ENCODE measurements at regions not wholly inside any gene's neighbourhood (a gene's known extent, or its start where the extent isn't known, plus 50 kb on each side); places are given as distances from the start of the nearest gene placed in this dataset.

DNA sequence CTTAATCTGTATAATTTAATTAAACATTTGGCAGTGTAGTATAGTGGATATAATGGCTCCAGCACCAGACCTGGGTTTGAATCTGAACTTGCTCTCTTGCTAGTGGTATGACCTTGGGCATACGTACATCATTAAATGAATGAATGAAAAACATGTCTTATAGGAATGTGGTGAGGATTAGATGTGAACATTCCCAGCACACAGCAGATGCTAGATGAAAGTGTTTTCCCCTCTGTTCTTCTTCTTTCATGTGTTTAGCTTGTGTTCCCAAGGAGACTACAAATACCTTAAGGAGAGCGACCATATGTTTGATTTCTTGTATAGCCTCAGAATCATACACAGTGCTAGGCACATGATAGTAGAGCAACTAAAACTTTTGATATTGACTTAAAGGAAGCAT lies 56.5 kb downstream of the CT47B1 start:
- Histone ChIP-seq H3K27ac (no peak overlapping the region), H3K36me3 (no peaks in the 10 kb centered on the region), H3K4me3 (no peak overlapping the region), H3K27me3 (no peaks in the 10 kb centered on the region), H3K9me3 (no peaks in the 10 kb centered on the region), H3K4me1 (no peaks in the 10 kb centered on the region)
- WGBS, 2 donors: 53 to 83% methylated on average over 2 of the region's 2 CpGs
- TF ChIP-seq, protein P1, sequence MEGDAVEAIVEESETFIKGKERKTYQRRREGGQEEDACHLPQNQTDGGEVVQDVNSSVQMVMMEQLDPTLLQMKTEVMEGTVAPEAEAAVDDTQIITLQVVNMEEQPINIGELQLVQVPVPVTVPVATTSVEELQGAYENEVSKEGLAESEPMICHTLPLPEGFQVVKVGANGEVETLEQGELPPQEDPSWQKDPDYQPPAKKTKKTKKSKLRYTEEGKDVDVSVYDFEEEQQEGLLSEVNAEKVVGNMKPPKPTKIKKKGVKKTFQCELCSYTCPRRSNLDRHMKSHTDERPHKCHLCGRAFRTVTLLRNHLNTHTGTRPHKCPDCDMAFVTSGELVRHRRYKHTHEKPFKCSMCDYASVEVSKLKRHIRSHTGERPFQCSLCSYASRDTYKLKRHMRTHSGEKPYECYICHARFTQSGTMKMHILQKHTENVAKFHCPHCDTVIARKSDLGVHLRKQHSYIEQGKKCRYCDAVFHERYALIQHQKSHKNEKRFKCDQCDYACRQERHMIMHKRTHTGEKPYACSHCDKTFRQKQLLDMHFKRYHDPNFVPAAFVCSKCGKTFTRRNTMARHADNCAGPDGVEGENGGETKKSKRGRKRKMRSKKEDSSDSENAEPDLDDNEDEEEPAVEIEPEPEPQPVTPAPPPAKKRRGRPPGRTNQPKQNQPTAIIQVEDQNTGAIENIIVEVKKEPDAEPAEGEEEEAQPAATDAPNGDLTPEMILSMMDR (IDR thresholded peaks at IDR 0.05): no peak
- TF ChIP-seq POLR2A (IDR thresholded peaks at IDR 0.05): no peak
- intact Hi-C loops (cut with DNase I): no loop called here
- no peak for DNase-seq

DNA sequence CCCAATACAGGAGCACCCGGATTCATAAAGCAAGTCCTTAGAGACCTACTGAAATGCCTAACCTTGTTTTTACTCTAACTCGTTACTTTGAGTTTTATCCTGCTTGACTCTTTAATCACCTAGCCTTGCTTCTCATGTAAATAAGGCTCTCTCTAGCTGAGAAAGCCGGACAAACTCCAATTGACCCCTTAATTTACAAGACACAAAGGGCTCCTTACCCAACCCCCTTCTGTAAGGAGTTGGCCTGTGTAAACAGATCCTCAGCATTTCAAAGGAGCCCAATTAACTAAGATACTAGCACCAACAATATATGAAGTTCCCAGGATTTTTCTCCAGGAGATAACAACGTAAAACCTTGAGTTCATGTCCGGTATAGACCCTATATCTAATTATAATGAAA lies 61.7 kb downstream of the CT47B1 start:
- Histone ChIP-seq H3K27me3 (no peaks in the 10 kb centered on the region), H3K27ac (no peak overlapping the region), H3K9me3 (no peaks in the 10 kb centered on the region), H3K4me3 (no peak overlapping the region), H3K4me1 (no peaks in the 10 kb centered on the region), H3K36me3 (no peaks in the 10 kb centered on the region)
- 18 to 37% methylated on average over 5 of the region's 5 CpGs for WGBS, 2 donors
- no peak for DNase-seq
- intact Hi-C loops (cut with DNase I): no loop called here
- TF ChIP-seq, protein P1 (IDR thresholded peaks at IDR 0.05): no peak
- no peak for TF ChIP-seq POLR2A (IDR thresholded peaks at IDR 0.05)

DNA sequence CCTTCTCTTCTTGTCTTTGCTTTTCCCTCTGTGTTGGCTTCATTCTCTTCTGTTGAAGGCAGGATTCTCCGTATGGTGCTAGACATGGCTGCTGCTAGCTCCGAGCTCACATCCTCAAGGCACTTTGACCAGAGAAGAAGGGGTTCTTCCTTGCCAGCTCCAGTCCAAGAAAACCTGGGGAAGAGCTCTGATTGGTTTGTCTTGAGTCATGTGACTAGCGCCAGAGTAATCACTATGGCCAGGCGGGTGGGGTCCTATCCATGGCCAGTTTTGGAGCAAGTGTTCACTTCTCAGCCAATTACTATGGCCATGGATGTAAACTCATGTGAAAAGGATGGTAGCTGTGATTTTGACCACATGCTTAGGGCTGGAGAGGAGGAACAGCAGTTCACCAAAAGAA lies 74.2 kb downstream of the CT47B1 start:
- Histone ChIP-seq H3K27me3 (no peaks in the 10 kb centered on the region), H3K9me3 (no peaks in the 10 kb centered on the region), H3K36me3 (no peaks in the 10 kb centered on the region), H3K27ac (no peak overlapping the region), H3K4me3 (no peak overlapping the region), H3K4me1 (no peaks in the 10 kb centered on the region)
- whole genome bisulfite sequencing, 2 donors: no CpG with 5 or more reads among the region's 4 CpGs
- intact Hi-C loops (cut with DNase I): no loop called here
- DNase-seq: no peak
- TF ChIP-seq, protein P1 (IDR thresholded peaks at IDR 0.05): no peak
- TF ChIP-seq POLR2A (IDR thresholded peaks at IDR 0.05): no peak

DNA sequence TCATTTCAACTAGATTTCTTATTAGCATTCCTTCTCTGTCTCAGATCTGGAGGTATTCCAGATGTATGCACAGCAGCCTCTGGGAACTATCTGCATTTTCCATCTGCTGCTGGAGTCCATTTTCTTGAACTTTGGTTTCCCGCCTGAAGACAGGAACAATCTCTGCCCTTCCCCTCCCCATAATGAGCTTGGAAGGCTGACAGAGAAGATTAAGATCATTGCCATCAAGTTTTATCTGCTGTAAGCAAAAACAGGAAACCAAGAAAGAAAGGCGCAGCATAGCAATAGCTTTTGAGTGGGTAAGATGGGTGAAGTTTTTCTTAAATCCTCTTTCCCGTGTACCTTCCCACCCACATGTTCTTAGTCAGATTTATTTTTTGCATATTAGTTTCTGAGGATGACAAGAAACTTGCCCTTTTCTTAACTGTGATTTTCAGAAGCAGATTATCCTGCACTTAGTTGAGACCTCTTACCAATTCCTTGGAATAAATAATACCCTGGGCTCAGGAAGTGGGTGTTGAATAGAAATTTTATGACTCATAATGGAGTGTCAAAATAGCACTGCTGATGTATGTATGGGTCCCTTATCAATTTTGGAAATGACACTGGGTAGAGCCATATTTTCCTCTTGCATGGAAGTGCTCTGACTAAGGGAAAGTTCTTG lies 78.3 kb downstream of the CT47B1 start:
- TF ChIP-seq POLR2A (IDR thresholded peaks at IDR 0.05): no peak
- TF ChIP-seq, protein P1 (IDR thresholded peaks at IDR 0.05): no peak
- Histone ChIP-seq H3K36me3 (no peaks in the 10 kb centered on the region), H3K27ac (peak overlapping the region in 1 of 4 donors; percentile 28), H3K27me3 (no peaks in the 10 kb centered on the region), H3K4me3 (no peak overlapping the region), H3K9me3 (no peaks in the 10 kb centered on the region), H3K4me1 (no peaks in the 10 kb centered on the region)
- 22 to 46% methylated on average over 2 to 3 of the region's 3 CpGs for WGBS, 2 donors
- no peak for DNase-seq
- intact Hi-C loops (cut with DNase I): no loop called here

DNA sequence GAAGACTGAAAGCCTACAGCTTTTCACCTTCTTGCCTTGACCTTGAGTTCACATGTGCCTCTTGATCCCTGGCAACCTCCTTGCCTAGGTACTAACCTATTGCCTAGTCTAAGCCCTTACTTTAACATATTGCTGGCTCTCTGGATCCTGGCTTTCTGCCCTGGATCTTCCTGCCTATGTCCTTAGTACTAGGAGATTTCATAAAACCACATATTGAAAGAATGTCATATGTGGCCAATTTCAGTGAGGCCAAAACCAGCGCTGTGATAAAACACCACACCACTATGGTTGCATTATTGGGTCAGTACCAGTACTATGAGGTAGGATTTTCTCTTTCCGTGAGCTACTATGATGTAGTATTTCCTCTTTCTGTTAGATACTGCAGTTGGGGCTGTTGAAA lies 80.4 kb downstream of the CT47B1 start:
- Histone ChIP-seq H3K9me3 (no peaks in the 10 kb centered on the region), H3K4me3 (no peak overlapping the region), H3K4me1 (no peaks in the 10 kb centered on the region), H3K27ac (peak overlapping the region in 1 of 4 donors; percentile 16), H3K36me3 (no peaks in the 10 kb centered on the region), H3K27me3 (no peaks in the 10 kb centered on the region)
- DNase-seq: no peak
- intact Hi-C loops (cut with DNase I): no loop called here
- 100% methylated on average over 2 of the region's 2 CpGs; no CpG with 5 or more reads in 1 of the 2 donors for WGBS, 2 donors
- no peak for TF ChIP-seq POLR2A (IDR thresholded peaks at IDR 0.05)

DNA sequence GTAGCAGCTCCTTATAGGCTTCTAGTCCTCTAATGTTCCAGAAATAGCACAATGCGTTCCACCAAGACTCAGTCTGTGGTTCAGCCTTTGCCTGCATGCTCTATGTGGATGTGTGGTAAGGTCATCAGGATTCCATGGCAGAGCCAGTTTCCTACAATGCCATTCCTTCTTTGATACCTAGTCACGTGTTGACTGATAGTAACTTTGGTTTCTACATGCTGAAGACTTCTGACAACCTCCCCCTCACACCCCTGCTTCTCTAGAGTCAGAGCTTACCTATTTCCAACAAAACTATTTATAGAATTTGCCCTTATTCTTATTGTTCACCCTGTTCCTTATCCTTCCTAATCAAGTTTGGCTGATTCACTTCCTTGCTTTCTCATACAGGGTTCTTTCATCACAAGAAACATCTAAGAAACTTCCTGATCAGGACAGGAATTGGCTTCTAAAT lies 81.1 kb downstream of the CT47B1 start:
- no peaks in the 10 kb centered on the region for H3K4me1 ChIP-seq
- no peak for TF ChIP-seq POLR2A (IDR thresholded peaks at IDR 0.05)
- TF ChIP-seq, protein P1 (IDR thresholded peaks at IDR 0.05): no peak
- H3K4me3 ChIP-seq: no peak overlapping the region
- no peak overlapping the region for H3K27ac ChIP-seq
- H3K27me3 ChIP-seq: no peaks in the 10 kb centered on the region
- intact Hi-C loops (cut with DNase I): no loop called here
- H3K9me3 ChIP-seq: no peaks in the 10 kb centered on the region
- H3K36me3 ChIP-seq: no peaks in the 10 kb centered on the region
- DNase-seq: no peak
- WGBS, 2 donors: 40 to 56% methylated on average over 1 to 2 of the region's 2 CpGs

Measured in esophagus squamous epithelium (tissue), 5 donors.